ENCODE measurements at regions not wholly inside any gene's neighbourhood (a gene's known extent, or its start where the extent isn't known, plus 50 kb on each side); places are given as distances from the start of the nearest gene placed in this dataset.

GRCh38 chr6:138610816-138611215, 111.5 kb upstream of the NHSL1 start:
- no peak for DNase-seq

GRCh38 chr6:138614151-138614550, 114.9 kb upstream of the NHSL1 start:
- DNase-seq: no peak

GRCh38 chr6:138618168-138618567, 118.9 kb upstream of the NHSL1 start:
- no peak for DNase-seq

GRCh38 chr6:138620630-138621029, 121.3 kb upstream of the NHSL1 start:
- no peak for DNase-seq

GRCh38 chr6:138622967-138623366, 123.7 kb upstream of the NHSL1 start:
- no peak for DNase-seq

- DNase-seq: no peak
Observed at GRCh38 chr6:138631566-138631965, 132.3 kb upstream of the NHSL1 start.

GRCh38 chr6:138637822-138638221, 135.7 kb upstream of the CCDC28A start:
- no peak for DNase-seq

- DNase-seq: no peak
Observed at GRCh38 chr6:138638604-138639003, 135.0 kb upstream of the CCDC28A start.

GRCh38 chr6:138640028-138640427, 133.5 kb upstream of the CCDC28A start:
- DNase-seq: no peak

- DNase-seq: no peak
Observed at GRCh38 chr6:138643210-138643609, 130.4 kb upstream of the CCDC28A start.

GRCh38 chr6:138645976-138646640, 127.5 kb upstream of the CCDC28A start:
- DNase-seq: no peak

GRCh38 chr6:138647006-138647405, 126.6 kb upstream of the CCDC28A start:
- no peak for DNase-seq

- DNase-seq: no peak
Observed at GRCh38 chr6:138648127-138648526, 125.4 kb upstream of the CCDC28A start.

- DNase-seq: no peak
Observed at GRCh38 chr6:138651491-138651890, 122.1 kb upstream of the CCDC28A start.

- DNase-seq: no peak
Observed at GRCh38 chr6:138652824-138653223, 120.7 kb upstream of the CCDC28A start.

- no peak for DNase-seq
Observed at GRCh38 chr6:138653435-138653834, 120.1 kb upstream of the CCDC28A start.

GRCh38 chr6:138654715-138655634, 118.6 kb upstream of the CCDC28A start:
- DNase-seq: no peak

- no peak for DNase-seq
Observed at GRCh38 chr6:138655828-138656227, 117.7 kb upstream of the CCDC28A start.

- DNase-seq: no peak
Observed at GRCh38 chr6:138656364-138657064, 117.1 kb upstream of the CCDC28A start.

GRCh38 chr6:138657065-138657425, 116.5 kb upstream of the CCDC28A start:
- no peak for DNase-seq

- DNase-seq: no peak
Observed at GRCh38 chr6:138659998-138660397, 113.6 kb upstream of the CCDC28A start.

GRCh38 chr6:138662471-138662870, 111.1 kb upstream of the CCDC28A start:
- no peak for DNase-seq

GRCh38 chr6:138663892-138664291, 109.7 kb upstream of the CCDC28A start:
- no peak for DNase-seq

- no peak for DNase-seq
Observed at GRCh38 chr6:138664745-138665144, 108.8 kb upstream of the CCDC28A start.

Data from activated CD4-positive, CD25-positive, alpha-beta regulatory T cell treated with anti-CD3 and anti-CD28 coated beads, Interleukin-2, amount 50 U/mL, for 72 hours (primary cell).